DOHH2 (cell line): ENCODE measurements at regions not wholly inside any gene's neighbourhood (a gene's known extent, or its start where the extent isn't known, plus 50 kb on each side); places are given as distances from the start of the nearest gene placed in this dataset.

Experiments
- H3F3A ChIP-seq: fragments of 200-600 bp; sonication (generic), shearing (Covaris generic); 2 replicates; pipeline ENCODE4 v1.6.0; 2016; ENCODE audit warnings: antibody characterized with exemption, mild to moderate bottlenecking; ENCODE audit not compliant: control insufficient read depth, insufficient read depth
- H3K27ac ChIP-seq: fragments of 200-600 bp; sonication (generic); 2 replicates; pipeline ENCODE4 v1.5.1; 2014; ENCODE audit warnings: low read depth, mild to moderate bottlenecking, low read length, moderate library complexity
- H3K27me3 ChIP-seq: fragments of 200-600 bp; sonication (generic); 2 replicates; pipeline ENCODE4 v1.6.1; 2014; ENCODE audit warnings: mild to moderate bottlenecking, low read length, mixed read lengths; ENCODE audit not compliant: control insufficient read depth
- H3K36me3 ChIP-seq: fragments of 200-600 bp; sonication (generic); 2 replicates; pipeline ENCODE4 v1.6.1; 2014; ENCODE audit warnings: mild to moderate bottlenecking, low read length, moderate library complexity, mixed read lengths; ENCODE audit not compliant: control insufficient read depth
- H3K4me1 ChIP-seq: fragments of 200-600 bp; sonication (generic); 2 replicates; pipeline ENCODE4 v1.6.1; 2014; ENCODE audit warnings: mild to moderate bottlenecking, low read length, mixed read lengths; ENCODE audit not compliant: control insufficient read depth
- H3K4me2 ChIP-seq: fragments of 200-600 bp; sonication (generic); 2 replicates; pipeline ENCODE4 v1.6.0; 2014; ENCODE audit warnings: mild to moderate bottlenecking, low read length, moderate library complexity
- H3K4me3 ChIP-seq: fragments of 200-600 bp; sonication (generic); 2 replicates; pipeline ENCODE4 v1.5.1; 2014; ENCODE audit warnings: mild to moderate bottlenecking, low read length, mixed read lengths
- H3K79me2 ChIP-seq: fragments of 200-600 bp; sonication (generic); 2 replicates; pipeline ENCODE4 v1.6.1; 2014; ENCODE audit warnings: mild to moderate bottlenecking, low read length, mixed read lengths; ENCODE audit not compliant: control insufficient read depth
- H3K9me2 ChIP-seq: fragments of 200-600 bp; sonication (generic); replicated peaks from 2 replicates; pipeline ENCODE4 v1.6.1; 2014; ENCODE audit warnings: mild to moderate bottlenecking, low read length, mixed read lengths; ENCODE audit not compliant: control insufficient read depth
- H3K9me3 ChIP-seq: fragments of 200-600 bp; sonication (generic); 2 replicates; pipeline ENCODE4 v1.6.1; 2014; ENCODE audit warnings: antibody characterized with exemption, low read length, mixed read lengths; ENCODE audit not compliant: control insufficient read depth, insufficient read depth
- H4K20me1 ChIP-seq: fragments of 200-600 bp; sonication (generic); 2 replicates; pipeline ENCODE4 v1.6.0; 2014; ENCODE audit warnings: low read depth, mild to moderate bottlenecking, antibody characterized with exemption, low read length, moderate library complexity; ENCODE audit not compliant: control insufficient read depth, insufficient read depth
- CTCF ChIP-seq: fragments of 200-600 bp; sonication (generic); IDR thresholded peaks from one replicate; pipeline ENCODE4 v1.5.1; 2014; ENCODE audit warnings: antibody characterized with exemption, mild to moderate bottlenecking, low read depth, low read length; ENCODE audit not compliant: poor library complexity, severe bottlenecking
- EZH2phosphoT487 ChIP-seq: fragments of 200-600 bp; sonication (generic); IDR thresholded peaks from 2 replicates; pipeline ENCODE4 v1.6.1; 2017; ENCODE audit warnings: borderline replicate concordance, mild to moderate bottlenecking, antibody characterized with exemption, low read length, moderate library complexity, mixed read lengths

- no peaks in the 10 kb centered on the region for H3K79me2 ChIP-seq
- no peak overlapping the region for H3K4me3 ChIP-seq
- H3K27ac ChIP-seq = no peak overlapping the region
- H4K20me1 ChIP-seq = no peaks in the 10 kb centered on the region
- no peaks in the 10 kb centered on the region for H3K4me1 ChIP-seq
- H3K9me3 ChIP-seq = no peaks in the 10 kb centered on the region
- no peak overlapping the region for H3K4me2 ChIP-seq
- no peaks in the 10 kb centered on the region for H3K27me3 ChIP-seq
- no peaks in the 10 kb centered on the region for H3K9me2 ChIP-seq
- no peaks in the 10 kb centered on the region for H3K36me3 ChIP-seq
- H3F3A ChIP-seq = no peaks in the 10 kb centered on the region
- TF ChIP-seq CTCF = no peak
- TF ChIP-seq EZH2phosphoT487 = no peak
Observed at GRCh38 chr4:93888308-93888707, 59.8 kb downstream of the ATOH1 start.

- no peak overlapping the region for H3K4me3 ChIP-seq
- H3K36me3 ChIP-seq = no peaks in the 10 kb centered on the region
- no peaks in the 10 kb centered on the region for H3K27me3 ChIP-seq
- no peak for TF ChIP-seq CTCF
- TF ChIP-seq EZH2phosphoT487 = no peak
- H3K9me2 ChIP-seq = no peaks in the 10 kb centered on the region
- H3K79me2 ChIP-seq = no peaks in the 10 kb centered on the region
- no peaks in the 10 kb centered on the region for H3K9me3 ChIP-seq
- no peak overlapping the region for H3K27ac ChIP-seq
- no peak overlapping the region for H3K4me2 ChIP-seq
- no peaks in the 10 kb centered on the region for H3F3A ChIP-seq
- no peaks in the 10 kb centered on the region for H3K4me1 ChIP-seq
- no peaks in the 10 kb centered on the region for H4K20me1 ChIP-seq
Observed at GRCh38 chr4:93888768-93889167, 60.2 kb downstream of the ATOH1 start.

GRCh38 chr4:93891244-93891643 lies 62.7 kb downstream of the ATOH1 start:
- TF ChIP-seq CTCF (no peak), EZH2phosphoT487 (no peak)
- no peaks in the 10 kb centered on the region for H3K36me3 ChIP-seq
- no peaks in the 10 kb centered on the region for H3K27me3 ChIP-seq
- no peak overlapping the region for H3K4me2 ChIP-seq
- H3K4me3 ChIP-seq = no peak overlapping the region
- no peaks in the 10 kb centered on the region for H3K9me3 ChIP-seq
- H3K4me1 ChIP-seq = no peaks in the 10 kb centered on the region
- H3K27ac ChIP-seq = no peak overlapping the region
- H3K79me2 ChIP-seq = no peaks in the 10 kb centered on the region
- no peaks in the 10 kb centered on the region for H3K9me2 ChIP-seq
- no peaks in the 10 kb centered on the region for H4K20me1 ChIP-seq
- no peaks in the 10 kb centered on the region for H3F3A ChIP-seq

- H3K9me3 ChIP-seq = no peaks in the 10 kb centered on the region
- TF ChIP-seq EZH2phosphoT487 (no peak), CTCF (no peak)
Observed at GRCh38 chr4:93894995-93895394, 66.4 kb downstream of the ATOH1 start.

More at GRCh38 chr4:93894995-93895394, 66.4 kb downstream of the ATOH1 start:
- no peaks in the 10 kb centered on the region for H3K4me1 ChIP-seq
- H3K27ac ChIP-seq = no peak overlapping the region
- H3K27me3 ChIP-seq = no peaks in the 10 kb centered on the region
- no peak overlapping the region for H3K4me3 ChIP-seq
- H4K20me1 ChIP-seq = no peaks in the 10 kb centered on the region
- H3F3A ChIP-seq = no peaks in the 10 kb centered on the region
- no peaks in the 10 kb centered on the region for H3K79me2 ChIP-seq
- no peak overlapping the region for H3K4me2 ChIP-seq
- H3K36me3 ChIP-seq = no peaks in the 10 kb centered on the region
- no peaks in the 10 kb centered on the region for H3K9me2 ChIP-seq
